CD4-positive, alpha-beta T cell (primary cell): ENCODE measurements at regions not wholly inside any gene's neighbourhood (a gene's known extent, or its start where the extent isn't known, plus 50 kb on each side); places are given as distances from the start of the nearest gene placed in this dataset.

Source experiments
- ATAC-seq: fragments of 200-7000 bp; cut with Tn5 transposase; one replicate; pipeline ENCODE4 v1.10.0; 2022; ENCODE audit warnings: mild to moderate bottlenecking; ENCODE audit not compliant: poor library complexity
- CTCF ChIA-PET: fragments of 350-600 bp; sonication (Branson Sonifier 250); formaldehyde crosslinking; loops from one replicate; lab custom pipeline; 2021; ENCODE audit warnings: antibody characterized with exemption, inconsistent platforms; lab: Charles Lee
- POLR2A ChIA-PET: fragments of 350-600 bp; sonication (Branson Sonifier 250); formaldehyde crosslinking; loops from one replicate; lab custom pipeline; 2021; ENCODE audit warnings: antibody characterized with exemption, inconsistent platforms; lab: Charles Lee
- DNase-seq, 14 experiments: peaks; one replicate each; pipeline ENCODE4 v3.0.0-alpha.2; 2013 to 2020; ENCODE audit warnings: mixed read lengths in 2 of 14
- H3K27ac ChIP-seq, 2 donors: one replicate each; pipeline versions ENCODE4 v1.5.1 to v1.7.0; 2013; ENCODE audit warnings: low read length in 2 of 2, low read depth in 1 of 2, mild to moderate bottlenecking in 1 of 2
- H3K27me3 ChIP-seq, 2 experiments: 1 replicate in 1 of 2; 2 replicates in 1 of 2; pipeline versions ENCODE4 v1.6.1 to v1.7.0; 2013; ENCODE audit warnings: low read length in 2 of 2, control low read depth in 1 of 2, mild to moderate bottlenecking in 1 of 2, moderate library complexity in 1 of 2; ENCODE audit not compliant: insufficient read depth in 2 of 2, control insufficient read depth in 1 of 2
- H3K36me3 ChIP-seq: one replicate; pipeline ENCODE4 v1.6.1; 2013; ENCODE audit warnings: low read length, control low read depth; ENCODE audit not compliant: insufficient read depth
- H3K4me1 ChIP-seq: one replicate; pipeline ENCODE4 v1.6.1; 2013; ENCODE audit warnings: low read length, control low read depth; ENCODE audit not compliant: insufficient read depth
- H3K4me3 ChIP-seq: one replicate; pipeline ENCODE4 v1.5.1; 2013; ENCODE audit warnings: mild to moderate bottlenecking, low read length, moderate library complexity
- H3K9me3 ChIP-seq, 2 experiments: 1 replicate in 1 of 2; 2 replicates in 1 of 2; pipeline versions ENCODE4 v1.6.1 to v1.7.0; 2013; ENCODE audit warnings: low read length in 2 of 2, mild to moderate bottlenecking in 2 of 2, control low read depth in 1 of 2, moderate library complexity in 1 of 2; ENCODE audit not compliant: control insufficient read depth in 1 of 2, insufficient read depth in 1 of 2
- H3K27ac Mint-ChIP-seq: one replicate; pipeline ENCODE4 v1.8.0; 2020; ENCODE audit warnings: mixed read lengths
- H3K27me3 Mint-ChIP-seq: one replicate; pipeline ENCODE4 v1.8.0; 2021; ENCODE audit warnings: mixed read lengths
- H3K36me3 Mint-ChIP-seq: one replicate; pipeline ENCODE4 v1.8.0; 2021; ENCODE audit warnings: low read depth, mixed read lengths
- H3K4me1 Mint-ChIP-seq: one replicate; pipeline ENCODE4 v1.8.0; 2021; ENCODE audit warnings: low read depth, mixed read lengths
- H3K4me3 Mint-ChIP-seq: one replicate; pipeline ENCODE4 v1.8.0; 2020; ENCODE audit warnings: mild to moderate bottlenecking, mixed read lengths
- H3K9me3 Mint-ChIP-seq: one replicate; pipeline ENCODE4 v1.8.0; 2020; ENCODE audit warnings: mixed read lengths
- CTCF ChIP-seq: fragments of 200-600 bp; IDR thresholded peaks from one replicate; pipeline ENCODE4 v1.8.0; 2022; ENCODE audit warnings: antibody characterized with exemption, mild to moderate bottlenecking
- intact Hi-C, 2 experiments: fragments of 100-400 bp; cut with DNase I in 1 of 2; cut with micrococcal nuclease in 1 of 2; formaldehyde crosslinking; loops; one replicate each; pipeline versions ENCODE4 v1.15.1 to v1.9.0; 2023 to 2025; cut with DNase I, micrococcal nuclease

- Histone ChIP-seq H3K9me3 (peaks cover 0 to 4% of the 10 kb centered on the region in 2 experiments), H3K36me3 (no peaks in the 10 kb centered on the region), H3K4me1 (peaks cover 13% of the 10 kb centered on the region), H3K27me3 (no peaks in the 10 kb centered on the region), H3K27ac (peak overlapping the region; percentile 16 to 36), H3K4me3 (no peak overlapping the region)
- Mint-ChIP-seq H3K4me3 (peak overlapping the region; percentile 36), H3K9me3 (peaks cover 6% of the 10 kb centered on the region), H3K4me1 (peaks cover 34% of the 10 kb centered on the region), H3K27ac (peak overlapping the region; percentile 87), H3K36me3 (no peaks in the 10 kb centered on the region), H3K27me3 (no peaks in the 10 kb centered on the region)
- DNase-seq (peak in 2 of 14 experiments; percentile 10), ATAC-seq (peak; percentile 80)
- ChIA-PET POLR2A (interaction anchor here (0.6 to 1.2 kb wide), 2 partner anchors 14 to 69 kb away, joined by 3 to 4 read pairs; no protein-coding TSS in a partner anchor), CTCF (no interaction called here)
- intact Hi-C loops: no loop called here
- TF ChIP-seq CTCF: no peak
Measured at GRCh38 chr3:193910886-193911738, 224.8 kb upstream of the HES1 start.

- Histone ChIP-seq H3K36me3 (no peaks in the 10 kb centered on the region), H3K4me1 (peaks cover 13% of the 10 kb centered on the region), H3K27me3 (no peaks in the 10 kb centered on the region), H3K9me3 (peaks cover 0 to 4% of the 10 kb centered on the region in 2 experiments), H3K27ac (peak overlapping the region; percentile 16 to 20), H3K4me3 (no peak overlapping the region)
- Mint-ChIP-seq H3K27ac (peak overlapping the region; percentile 87), H3K27me3 (no peaks in the 10 kb centered on the region), H3K4me3 (peak overlapping the region; percentile 36), H3K36me3 (no peaks in the 10 kb centered on the region), H3K9me3 (peaks cover 6% of the 10 kb centered on the region), H3K4me1 (peaks cover 34% of the 10 kb centered on the region)
- intact Hi-C loops: no loop called here
- ChIA-PET CTCF (no interaction called here), POLR2A (interaction anchor here (0.6 to 1.2 kb wide), 2 partner anchors 15 to 68 kb away, joined by 3 to 4 read pairs; no protein-coding TSS in a partner anchor)
- TF ChIP-seq CTCF: no peak
- peak in 2 of 14 experiments; percentile 9 to 15 for DNase-seq
- ATAC-seq: peak; percentile 17
Measured at GRCh38 chr3:193911784-193912340, 224.1 kb upstream of the HES1 start.

GRCh38 chr3:193912621-193913178 is 223.2 kb upstream of the HES1 start:
- H3K4me1 ChIP-seq: peaks cover 13% of the 10 kb centered on the region
- H3K27ac ChIP-seq: no peak overlapping the region
- peaks cover 6% of the 10 kb centered on the region for H3K9me3 Mint-ChIP-seq
- intact Hi-C loops: no loop called here
- CTCF ChIA-PET: no interaction called here
- TF ChIP-seq CTCF: no peak
- peaks cover 0 to 4% of the 10 kb centered on the region in 2 experiments for H3K9me3 ChIP-seq
- no peak overlapping the region for H3K4me3 ChIP-seq
- no peaks in the 10 kb centered on the region for H3K36me3 ChIP-seq
- H3K27me3 ChIP-seq: no peaks in the 10 kb centered on the region
- H3K4me3 Mint-ChIP-seq: peak overlapping the region; percentile 38
- peak overlapping the region; percentile 87 for H3K27ac Mint-ChIP-seq
- H3K4me1 Mint-ChIP-seq: peaks cover 34% of the 10 kb centered on the region
- POLR2A ChIA-PET: no interaction called here
- ATAC-seq (no peak), DNase-seq (no peak)
- no peaks in the 10 kb centered on the region for H3K27me3 Mint-ChIP-seq
- H3K36me3 Mint-ChIP-seq: no peaks in the 10 kb centered on the region
